Ammon's horn (tissue), 1 donor: ENCODE measurements at regions not wholly inside any gene's neighbourhood (a gene's known extent, or its start where the extent isn't known, plus 50 kb on each side); places are given as distances from the start of the nearest gene placed in this dataset.
A peak's percentile ranks its signal among the peaks of the same experiment; 100 is the strongest.
"Not testable (repeated sequence)": the region's sequence is repeated elsewhere in the genome, so short reads cannot be mapped to it uniquely, and the experiment has no call there.

ENCODE experiments used
- DNase-seq: peaks from one replicate; pipeline ENCODE4 v3.0.0-alpha.2; 2016; ENCODE audit warnings: low spot score

DNA sequence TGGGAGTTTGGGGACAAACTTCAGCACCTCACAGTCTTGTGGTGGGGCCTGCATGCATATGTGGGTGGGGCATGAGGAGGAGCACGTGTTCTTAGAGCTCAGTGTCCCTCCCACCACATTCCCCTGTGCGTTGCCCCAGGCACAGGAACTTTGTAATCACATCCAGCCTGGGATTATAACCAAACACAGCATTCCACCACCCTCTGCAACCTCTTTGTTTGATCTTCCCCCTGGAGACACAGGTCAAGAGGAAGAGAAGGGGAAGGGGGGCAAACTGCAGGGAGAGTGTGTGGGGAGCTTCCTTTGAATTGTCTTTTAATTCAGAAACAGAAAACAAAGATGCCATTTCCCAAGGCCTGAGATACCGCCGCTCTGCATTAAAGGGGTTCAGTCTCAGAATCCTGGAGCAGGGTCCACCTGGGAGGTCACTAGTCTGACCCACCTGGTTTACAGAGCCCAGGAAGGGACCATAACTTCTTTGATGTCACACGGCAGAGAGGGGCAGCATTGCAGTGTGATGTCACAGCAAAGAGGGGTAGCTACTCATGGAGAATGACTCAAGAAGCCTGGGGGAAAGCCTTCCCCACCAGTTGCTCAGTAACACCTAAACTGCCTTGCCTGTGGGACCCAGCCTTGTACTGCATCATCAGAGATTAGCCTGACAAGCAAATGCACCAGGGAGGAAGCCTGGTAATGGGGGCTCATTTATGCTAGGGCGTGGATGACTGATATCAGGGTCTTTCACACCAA lies 106.3 kb upstream of the RNU6-1 start:
- peak; percentile 68 for DNase-seq

DNA sequence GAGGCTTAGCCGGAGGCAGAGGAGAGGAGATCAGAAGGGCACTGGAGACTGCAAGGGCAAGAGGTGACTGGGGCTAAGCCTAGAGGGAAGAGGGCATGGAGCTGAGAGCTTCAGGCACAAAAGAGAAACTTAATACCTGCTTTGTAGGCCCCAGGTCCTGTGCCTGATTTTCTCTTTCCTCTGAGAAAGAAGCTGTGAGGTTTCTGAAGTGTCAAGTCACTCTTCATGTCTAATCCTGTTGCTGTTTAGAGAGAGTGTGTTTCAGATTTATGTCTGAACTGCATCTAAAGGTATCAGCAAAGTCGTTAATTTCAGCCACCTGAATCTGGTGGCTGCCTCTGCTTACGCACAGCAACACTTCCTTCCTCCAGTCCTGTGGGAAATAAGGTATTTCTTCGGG lies 106.9 kb upstream of the RNU6-1 start:
- no peak for DNase-seq

DNA sequence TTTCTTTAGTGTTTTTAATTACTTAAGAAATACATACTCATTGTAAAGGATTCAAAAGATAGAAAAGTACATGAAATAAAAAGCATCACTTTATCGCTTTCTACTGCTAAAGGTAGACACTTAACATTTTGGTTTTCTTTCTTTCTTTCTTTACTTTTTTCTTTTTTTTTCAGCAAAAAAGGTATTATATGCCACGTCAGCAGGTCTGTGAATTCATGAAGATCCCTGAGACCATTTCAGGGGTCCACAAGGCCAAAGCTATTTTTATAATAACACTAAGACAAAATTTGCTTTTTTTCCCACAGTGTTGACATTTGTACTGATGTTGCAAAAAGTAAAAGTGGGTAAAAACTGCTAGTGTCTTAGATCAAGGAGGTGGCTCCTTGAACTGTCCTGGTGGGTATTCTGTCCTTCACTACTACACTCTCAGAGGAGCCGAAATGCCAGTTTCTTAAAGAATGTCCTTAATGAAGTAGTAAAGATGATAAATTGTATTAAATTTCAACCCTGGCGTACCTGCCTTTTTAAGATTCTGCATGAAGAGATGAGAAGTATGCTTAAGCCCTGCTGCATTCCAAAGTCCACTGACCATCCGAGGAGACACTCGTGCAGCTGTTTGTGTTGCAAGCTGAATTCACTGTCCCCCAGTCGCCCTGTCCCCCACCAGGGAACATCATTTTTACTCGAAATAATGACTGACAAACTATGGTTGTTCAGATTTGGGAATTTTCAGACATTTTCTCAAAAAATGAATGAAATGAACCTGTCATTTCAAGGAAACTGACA lies 106.7 kb upstream of the PIAS1 start:
- DNase-seq = no peak

DNA sequence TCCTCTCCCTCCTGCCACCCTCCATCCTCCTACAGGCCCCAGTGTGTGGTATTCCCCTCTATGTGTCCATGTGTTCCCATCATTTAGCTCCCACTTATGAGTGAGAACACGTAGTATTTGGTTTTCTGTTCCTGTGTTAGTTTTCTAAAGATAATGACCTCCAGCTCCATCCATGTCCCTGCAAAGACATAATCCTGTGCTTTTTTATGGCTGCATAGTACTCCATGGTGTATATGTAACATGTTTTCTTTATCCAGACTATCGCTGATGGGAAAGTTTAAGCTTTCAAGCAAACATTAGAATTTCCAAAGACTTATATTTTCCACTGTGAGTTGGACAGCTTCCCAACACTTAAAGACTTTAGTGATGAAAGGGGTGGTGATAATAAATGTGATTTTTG lies 105.9 kb upstream of the PIAS1 start:
- DNase-seq = no peak

DNA sequence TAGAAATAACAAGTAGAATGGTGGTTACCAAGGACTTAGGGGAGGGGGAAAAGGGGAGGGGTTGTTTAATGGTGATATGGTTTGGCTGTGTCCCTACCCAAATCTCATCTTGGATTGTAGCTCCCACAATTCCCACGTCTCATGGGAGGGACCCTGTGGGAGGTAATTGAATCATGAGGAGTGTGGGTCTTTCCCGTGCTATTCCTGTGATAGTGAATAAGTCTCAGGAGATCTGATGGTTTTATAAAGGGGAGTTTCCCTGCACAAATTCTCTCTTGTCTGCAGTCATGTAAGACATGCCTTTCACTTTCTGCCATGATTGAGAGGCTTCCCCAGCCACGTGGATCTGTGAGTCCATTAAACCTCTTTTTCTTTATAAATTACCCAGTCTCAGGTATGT lies 102.9 kb upstream of the PIAS1 start:
- DNase-seq = not testable (repeated sequence)

DNA sequence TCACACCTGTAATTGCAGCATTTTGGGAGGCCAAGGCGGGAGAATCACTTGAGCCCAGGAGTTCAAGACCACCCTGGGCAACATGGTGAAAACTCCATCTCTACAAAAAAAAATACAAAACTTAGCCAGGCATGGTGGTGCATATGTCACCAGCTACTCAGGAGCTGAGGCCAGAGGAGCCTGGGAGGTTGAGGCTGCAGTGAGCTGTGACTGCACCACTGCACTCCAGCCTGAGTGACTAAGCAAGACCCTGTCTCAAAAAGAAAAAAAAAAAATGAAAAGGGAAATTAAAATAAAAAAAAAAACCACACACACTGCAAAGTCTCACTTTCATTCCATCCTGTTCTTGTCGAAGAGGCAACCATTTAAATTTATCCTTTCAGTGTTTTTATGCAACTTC lies 100.8 kb upstream of the PIAS1 start:
- no peak for DNase-seq

DNA sequence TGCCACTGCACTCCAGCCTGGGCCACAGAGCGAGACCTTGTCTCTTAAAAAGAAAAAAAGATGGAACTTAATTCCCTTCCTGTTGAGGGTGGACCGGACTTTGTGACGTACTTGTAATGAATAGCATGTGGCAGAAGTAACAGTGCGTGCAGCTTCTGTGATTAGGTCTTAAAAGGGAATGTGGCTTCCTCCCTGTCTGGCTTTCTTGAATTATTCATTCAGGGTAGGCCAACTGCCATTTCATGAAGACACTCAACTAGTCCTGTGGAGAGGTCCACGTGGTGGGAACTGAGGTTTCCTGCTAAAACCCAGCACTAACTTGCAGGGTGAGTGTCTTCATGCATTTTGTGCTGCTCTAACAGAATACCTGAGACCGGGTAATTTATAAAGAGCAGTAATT lies 98.9 kb upstream of the PIAS1 start:
- no peak for DNase-seq

DNA sequence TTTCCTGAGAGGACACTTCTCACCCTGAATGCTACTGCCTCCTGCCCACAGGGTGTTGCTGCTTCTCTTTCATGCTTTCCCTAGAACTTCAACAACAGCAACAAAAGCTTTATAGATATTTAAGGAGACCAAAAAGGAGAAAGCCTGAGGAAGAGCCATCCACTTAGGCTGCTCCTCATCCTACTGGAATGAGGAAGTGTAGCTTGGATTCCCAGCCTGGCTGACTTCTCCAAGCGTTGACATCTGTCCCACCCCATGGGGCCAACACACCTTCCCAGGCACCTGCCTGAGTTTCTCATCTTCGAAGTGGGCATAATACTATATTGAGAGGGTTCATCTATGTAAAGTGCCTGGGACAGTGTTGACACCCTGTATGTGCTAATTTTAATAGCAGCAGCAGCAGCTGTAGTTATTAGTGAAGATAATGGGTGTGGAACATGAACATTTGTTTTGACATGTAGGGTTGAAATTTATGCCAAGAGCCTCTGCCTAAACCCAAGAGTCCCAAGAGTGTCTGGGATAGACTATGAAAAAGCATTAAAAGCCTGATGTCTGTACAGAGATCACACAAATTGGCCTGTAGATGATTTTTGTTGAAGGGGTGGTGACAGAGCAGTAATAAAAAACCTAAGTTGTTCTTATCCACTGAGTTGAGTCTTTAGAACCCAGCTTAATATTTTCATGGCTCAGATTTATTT lies 96.5 kb upstream of the PIAS1 start:
- DNase-seq = no peak

DNA sequence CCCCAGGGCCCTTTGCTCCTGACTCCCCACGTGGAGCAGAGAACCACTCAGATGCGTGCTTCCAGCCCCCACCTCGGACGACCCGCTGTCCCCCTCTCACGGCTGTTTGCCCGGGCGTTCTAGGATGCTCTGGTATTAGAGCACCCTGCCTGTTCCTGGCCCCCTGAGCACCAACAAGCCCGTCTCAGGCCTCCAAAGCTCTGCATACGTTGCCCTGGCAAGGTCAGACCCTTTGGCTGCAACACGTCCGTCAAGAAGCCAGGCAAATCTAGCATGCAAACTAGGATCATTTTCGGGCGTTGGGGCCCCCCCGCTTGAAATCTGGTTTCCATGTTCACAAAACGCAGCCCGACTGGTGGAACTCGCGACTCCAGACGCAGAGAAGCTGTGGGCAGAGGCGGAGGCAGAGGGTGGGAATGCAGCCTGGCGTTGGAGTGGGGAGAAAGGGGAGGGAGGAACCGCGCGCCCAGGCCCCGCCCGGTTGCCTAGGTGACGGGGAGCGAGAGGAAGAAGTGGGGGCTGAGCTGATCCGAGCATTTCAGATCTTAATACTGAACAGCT lies 86.2 kb upstream of the PIAS1 start:
- peak; percentile 91 for DNase-seq

DNA sequence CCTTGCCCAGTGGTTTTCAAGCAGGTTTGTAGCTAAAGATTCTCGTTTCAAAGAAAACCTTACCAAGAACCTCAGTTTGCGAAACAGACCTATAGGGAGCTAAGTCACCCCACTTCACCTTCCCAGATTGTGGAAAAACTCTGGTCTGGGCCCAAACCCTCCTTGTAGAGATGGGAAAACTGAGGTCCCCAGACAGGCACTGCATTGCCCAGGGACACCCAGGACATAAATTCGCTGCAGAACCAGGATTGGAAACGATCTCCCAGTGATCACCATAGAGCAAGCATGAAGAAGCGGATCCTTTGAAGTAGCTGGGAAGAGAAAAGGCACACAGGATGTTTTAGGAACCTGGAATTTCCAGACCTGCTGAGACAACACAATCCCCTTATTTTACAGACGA lies 85.6 kb upstream of the PIAS1 start:
- peak; percentile 3 for DNase-seq

DNA sequence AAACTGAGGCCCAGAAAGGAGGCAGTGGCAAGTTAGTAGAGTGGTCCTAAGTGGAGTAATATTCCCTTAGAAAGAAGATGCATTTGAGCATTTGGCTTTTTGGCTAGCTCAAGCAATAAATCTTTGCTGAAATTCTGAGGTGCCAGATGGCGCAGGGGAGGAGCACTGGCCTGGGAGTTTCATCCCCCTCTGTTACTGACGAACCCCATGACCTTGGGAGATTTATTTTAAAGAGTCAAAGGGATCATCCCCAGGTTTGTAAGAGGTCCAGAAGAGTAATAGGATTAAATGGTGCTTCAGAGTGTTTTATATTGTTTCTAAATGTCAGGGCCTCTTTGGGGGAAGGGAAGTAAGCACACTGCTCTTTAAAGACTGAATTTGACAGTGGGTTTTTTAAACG lies 85.1 kb upstream of the PIAS1 start:
- DNase-seq = no peak

DNA sequence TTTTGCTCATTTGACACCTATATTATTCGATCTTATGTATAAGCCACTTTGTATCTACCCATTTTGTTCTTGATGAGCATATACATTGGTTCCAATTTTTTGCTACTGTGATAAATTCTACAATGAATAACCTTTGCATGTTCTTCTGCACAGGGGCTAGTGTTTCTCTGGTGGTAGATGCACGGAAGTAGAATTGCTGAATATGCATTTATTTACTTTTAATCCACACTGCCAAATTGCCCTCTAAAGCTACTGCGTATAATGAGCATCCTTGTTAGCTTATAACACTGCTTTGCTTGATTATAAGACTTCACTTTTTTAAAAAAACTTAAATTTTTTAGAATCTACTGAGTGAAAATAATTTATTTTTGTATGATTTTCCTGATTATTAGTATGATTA lies 84.2 kb upstream of the PIAS1 start:
- no peak for DNase-seq

DNA sequence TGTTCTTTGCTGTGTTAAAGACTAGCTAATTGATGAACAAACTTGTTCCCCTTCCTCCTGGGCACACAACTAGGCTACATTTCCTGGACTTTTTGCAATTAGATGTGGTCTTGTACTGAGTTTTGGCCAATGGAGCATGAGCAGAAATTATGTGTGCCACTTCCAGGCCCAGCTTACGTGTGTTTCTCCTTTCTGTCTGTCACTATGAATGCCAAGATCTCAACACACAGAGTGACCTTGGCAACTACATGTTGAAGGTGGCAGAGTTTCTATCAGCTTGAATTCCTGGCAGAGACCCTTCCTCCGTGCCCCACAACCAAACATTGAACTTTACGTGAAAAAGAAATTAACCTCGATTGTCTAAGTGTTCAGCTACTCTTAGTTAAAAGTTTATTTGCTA lies 81.7 kb upstream of the PIAS1 start:
- no peak for DNase-seq

DNA sequence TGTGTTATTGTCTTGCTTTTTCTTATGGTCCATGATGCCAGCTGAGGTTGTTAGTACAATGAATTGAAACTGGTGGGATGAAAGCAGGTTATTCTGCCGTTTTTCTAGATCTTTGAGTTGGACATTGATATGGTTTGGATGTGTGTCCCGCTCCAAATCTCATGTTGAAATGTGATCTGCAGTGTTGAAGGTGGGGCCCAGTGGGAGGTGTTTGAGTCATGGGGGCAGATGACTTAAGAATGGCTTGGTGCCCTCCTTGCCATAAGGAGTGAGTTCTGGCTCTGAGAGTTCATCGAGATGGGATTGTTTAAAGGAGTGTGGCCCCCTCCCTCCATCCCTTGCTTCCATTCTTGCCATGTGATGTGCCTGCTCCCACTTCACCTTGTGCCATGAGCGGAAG lies 80.3 kb upstream of the PIAS1 start:
- DNase-seq = no peak

DNA sequence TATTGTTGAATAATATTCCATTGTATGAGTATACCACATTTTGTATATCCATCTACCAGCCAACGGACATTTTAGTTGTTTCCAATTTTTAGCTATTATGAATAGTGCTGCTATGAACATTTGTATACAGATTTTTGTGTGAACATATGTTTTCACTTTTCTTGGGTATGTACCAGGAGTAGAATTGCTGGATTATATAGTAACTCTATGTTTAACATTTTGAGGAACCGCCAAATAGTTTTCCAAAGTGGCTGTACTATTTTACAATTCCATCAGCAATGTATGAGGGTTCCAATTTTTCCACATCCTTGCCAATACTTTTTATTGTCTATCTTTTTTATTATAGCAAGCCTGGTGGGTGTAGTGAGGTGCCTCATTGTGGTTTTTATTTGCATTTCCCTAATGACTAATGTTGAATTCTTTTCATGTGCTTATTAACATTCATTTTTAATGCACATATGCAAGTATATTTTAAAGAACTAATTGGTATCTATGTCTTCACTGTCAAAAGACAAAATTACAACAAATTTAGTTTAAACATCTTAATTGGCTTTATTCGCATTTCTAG lies 77.5 kb upstream of the PIAS1 start:
- no peak for DNase-seq

DNA sequence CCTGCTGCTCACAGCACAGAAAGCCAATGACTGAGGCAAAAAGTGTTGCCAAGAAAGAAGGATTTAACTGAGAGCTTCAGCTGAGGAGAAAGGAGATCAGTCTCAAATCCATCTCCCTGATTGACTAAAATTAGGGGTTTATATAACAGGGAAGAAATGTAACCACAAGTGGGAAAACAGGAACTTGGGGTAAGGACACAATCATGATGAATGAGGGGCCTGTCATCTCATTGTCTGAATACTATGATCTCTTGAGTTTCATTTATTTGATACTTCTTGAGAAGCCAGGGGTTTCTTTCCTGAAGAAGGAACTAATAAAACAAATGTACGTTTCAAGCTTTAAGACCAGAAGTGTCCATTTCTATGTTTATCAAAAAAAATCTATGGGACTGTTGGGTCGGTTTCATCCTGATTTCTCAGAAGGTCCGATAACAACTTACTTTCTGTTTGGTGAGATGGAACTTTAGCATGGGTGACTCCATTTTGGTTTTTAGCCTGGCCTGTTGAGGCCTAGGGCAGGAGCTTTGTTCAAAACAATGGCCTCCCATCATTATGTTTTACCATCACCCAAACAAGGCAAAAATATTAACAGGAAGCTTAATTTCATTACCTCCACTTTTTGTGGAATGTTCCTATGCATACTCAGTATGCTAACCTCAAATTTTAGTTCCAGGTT lies 76.6 kb upstream of the PIAS1 start:
- DNase-seq = no peak

DNA sequence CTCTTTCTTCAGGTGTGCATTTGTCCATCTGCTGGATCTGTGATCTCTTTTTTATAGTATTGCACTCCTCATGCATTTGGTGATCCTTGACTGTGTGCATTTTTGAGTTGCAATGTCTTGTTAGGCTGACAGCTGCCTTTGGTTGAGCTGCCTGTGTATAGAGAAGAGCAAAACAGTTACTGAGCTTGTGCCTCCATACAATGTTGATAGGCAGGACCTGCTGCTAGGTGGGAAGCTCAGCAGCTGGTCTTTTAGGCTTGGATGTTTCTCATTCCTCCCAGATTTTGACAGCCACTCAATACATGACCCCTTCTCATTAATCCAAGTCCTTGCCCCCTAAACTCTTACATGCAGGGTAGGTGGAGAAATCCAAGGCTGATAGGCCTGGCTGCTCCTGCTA lies 74.8 kb upstream of the PIAS1 start:
- no peak for DNase-seq

DNA sequence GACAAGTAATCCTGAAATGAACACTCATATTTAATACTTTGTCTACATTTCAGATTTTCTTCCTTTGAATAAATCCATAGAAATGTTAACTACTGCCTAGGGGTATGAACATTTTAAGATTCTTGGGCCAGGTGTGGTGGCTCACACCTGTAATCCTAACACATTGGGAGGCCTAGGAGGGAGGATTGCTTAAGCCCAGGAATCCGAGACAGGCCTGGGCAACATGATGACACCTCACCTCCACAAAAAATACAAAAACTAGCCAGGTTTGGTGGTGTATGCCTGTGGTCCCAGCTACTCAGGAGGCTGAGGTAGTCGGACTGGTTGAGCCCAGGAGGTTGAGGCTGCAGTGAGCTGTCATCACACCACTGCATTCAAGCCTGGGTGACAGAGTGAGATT lies 73.9 kb upstream of the PIAS1 start:
- DNase-seq = no peak

DNA sequence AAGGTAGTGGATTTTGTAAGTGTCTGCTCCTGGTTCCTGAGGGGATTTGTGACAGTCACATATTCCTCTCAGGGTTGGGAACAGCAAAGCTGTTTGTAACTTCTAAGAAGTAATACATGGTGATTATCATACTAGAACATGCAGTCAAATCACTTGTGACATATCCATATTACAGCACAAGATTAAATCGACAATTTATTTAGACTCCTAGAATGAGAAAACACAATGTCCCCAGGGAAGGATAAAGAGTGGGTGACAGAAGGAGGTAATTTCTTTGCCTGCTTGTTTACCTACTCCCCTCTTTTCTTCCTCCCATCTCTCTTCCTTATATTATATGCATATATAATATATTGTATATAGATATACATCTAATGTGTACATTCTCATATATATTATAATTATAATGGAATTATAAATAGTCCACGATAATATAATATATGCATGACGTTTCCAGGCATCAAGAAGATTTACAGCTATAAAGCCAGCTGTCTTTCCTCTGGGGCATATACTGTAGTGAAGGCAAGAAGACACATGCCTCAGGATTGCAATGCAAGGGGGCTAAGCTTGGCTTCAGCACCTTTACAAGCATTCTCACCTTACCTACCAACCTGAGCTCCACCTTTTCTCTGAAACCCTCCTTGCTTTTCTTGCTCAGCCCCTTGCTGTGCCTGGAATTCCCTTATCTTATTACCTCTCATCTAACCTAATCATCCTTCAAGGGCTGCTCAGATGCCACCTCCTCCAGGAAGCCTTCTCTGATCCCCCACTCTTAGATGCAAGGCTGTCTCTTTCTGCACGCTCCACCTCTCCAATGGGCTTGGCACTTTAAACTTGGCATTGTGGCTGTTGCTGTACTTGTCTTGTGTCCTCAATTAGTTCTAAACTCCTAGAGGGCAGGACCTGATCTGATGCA lies 73.1 kb upstream of the PIAS1 start:
- DNase-seq = no peak

DNA sequence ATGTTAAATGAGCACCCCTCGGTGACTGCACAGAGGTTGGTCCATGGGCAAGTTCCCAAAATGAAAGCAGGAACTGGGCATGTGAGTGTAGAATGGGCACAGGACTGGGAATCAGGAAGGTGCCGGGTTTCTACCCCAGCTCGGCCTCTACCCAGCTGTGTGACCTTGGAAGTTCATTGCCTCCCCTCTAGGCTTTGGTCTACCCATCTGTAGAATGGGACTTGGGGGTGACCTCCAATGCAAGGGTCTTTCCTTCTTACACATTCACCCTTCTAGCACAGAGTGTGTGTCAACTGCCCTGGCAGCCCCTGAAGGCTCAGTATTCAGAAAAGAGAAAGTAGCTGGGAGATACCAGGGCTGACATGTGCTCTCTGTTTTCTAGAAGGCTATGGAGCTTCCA lies 72.3 kb upstream of the PIAS1 start:
- no peak for DNase-seq

DNA sequence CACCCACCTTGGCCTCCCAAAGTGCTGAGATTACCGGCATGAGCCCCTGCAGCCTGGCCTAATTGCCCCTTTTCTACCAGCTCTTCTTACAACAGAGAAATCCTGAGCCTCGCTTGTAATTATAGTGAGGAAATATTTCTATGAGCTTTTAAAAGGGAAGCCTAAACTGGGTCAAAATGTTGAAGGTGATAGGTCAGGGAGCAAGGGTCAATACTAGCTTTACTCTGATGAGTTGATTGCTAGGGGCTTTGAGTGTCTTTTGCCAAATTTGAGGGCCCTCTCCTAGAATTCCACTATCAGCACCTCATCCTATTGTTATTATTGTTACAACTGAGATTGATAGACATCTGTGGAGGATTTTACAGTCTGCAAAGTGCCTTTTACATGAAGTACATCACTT lies 62.4 kb upstream of the PIAS1 start:
- no peak for DNase-seq
